HUES64 (cell line): ENCODE measurements at regions not wholly inside any gene's neighbourhood (a gene's known extent, or its start where the extent isn't known, plus 50 kb on each side); places are given as distances from the start of the nearest gene placed in this dataset.

Experiments used
- H3K27ac ChIP-seq: 2 replicates; pipeline ENCODE4 v1.7.0; 2013; ENCODE audit warnings: low read depth, low read length, inconsistent platforms
- H3K27me3 ChIP-seq: 2 replicates; pipeline ENCODE4 v1.6.1; 2013; ENCODE audit warnings: mild to moderate bottlenecking, low read length; ENCODE audit not compliant: insufficient read depth
- H3K36me3 ChIP-seq: 2 replicates; pipeline ENCODE4 v1.6.1; 2013; ENCODE audit warnings: mild to moderate bottlenecking, low read length; ENCODE audit not compliant: insufficient read depth
- H3K4me1 ChIP-seq: 2 replicates; pipeline ENCODE4 v1.6.1; 2013; ENCODE audit warnings: mild to moderate bottlenecking, low read length, moderate library complexity; ENCODE audit not compliant: insufficient read depth
- H3K4me3 ChIP-seq: 2 replicates; pipeline ENCODE4 v1.5.1; 2013; ENCODE audit warnings: mild to moderate bottlenecking, low read length, moderate library complexity
- H3K9ac ChIP-seq: 2 replicates; pipeline ENCODE4 v1.6.1; 2013; ENCODE audit warnings: mild to moderate bottlenecking, low read depth, low read length
- H3K9me3 ChIP-seq: 2 replicates; pipeline ENCODE4 v1.6.1; 2013; ENCODE audit warnings: low read depth, low read length; ENCODE audit not compliant: insufficient read depth
- WGBS: fragments of 150-250, 120-280 bp; methylation state at CpG from one replicate; pipeline ENCODE4 v1.1.7; 2013; ENCODE audit warnings: missing lambda C conversion rate; 5-methylcytosine and 5-hydroxymethylcytosine counted together

DNA sequence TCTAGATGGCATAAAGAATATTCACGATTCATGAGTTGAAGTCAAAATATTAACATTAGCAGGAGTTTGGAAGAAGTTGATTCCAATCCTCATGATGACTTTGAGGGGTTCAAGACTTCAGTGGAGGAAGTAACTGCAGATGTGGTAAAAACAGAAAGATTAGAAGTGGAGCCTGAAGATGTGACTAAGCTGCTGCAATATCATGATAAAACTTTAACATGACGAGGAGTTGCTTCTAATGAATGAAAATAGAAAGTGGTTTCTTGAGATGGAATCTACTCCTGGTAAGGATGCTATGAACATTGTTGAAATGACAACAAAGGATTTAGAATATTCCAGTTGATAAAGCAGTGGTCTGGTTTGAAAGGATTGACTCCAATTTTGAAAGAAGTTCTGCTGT is 70.1 kb upstream of the TMLHE start:
- H3K36me3 ChIP-seq: no peaks in the 10 kb centered on the region
- WGBS: 95% methylated on average over 2 of the region's 2 CpGs
- H3K4me1 ChIP-seq: no peaks in the 10 kb centered on the region
- H3K27ac ChIP-seq: no peak overlapping the region
- H3K4me3 ChIP-seq: no peak overlapping the region
- H3K9ac ChIP-seq: no peak overlapping the region
- H3K9me3 ChIP-seq: no peaks in the 10 kb centered on the region
- no peaks in the 10 kb centered on the region for H3K27me3 ChIP-seq

- no peaks in the 10 kb centered on the region for H3K36me3 ChIP-seq
- H3K4me3 ChIP-seq: no peak overlapping the region
- H3K9me3 ChIP-seq: no peaks in the 10 kb centered on the region
- no peak overlapping the region for H3K9ac ChIP-seq
- no peak overlapping the region for H3K27ac ChIP-seq
- H3K4me1 ChIP-seq: no peaks in the 10 kb centered on the region
- no peaks in the 10 kb centered on the region for H3K27me3 ChIP-seq
- 97% methylated on average over 4 of the region's 4 CpGs for WGBS
Observed at GRCh38 chrX:155679715-155680114, 67.0 kb upstream of the TMLHE start.

DNA sequence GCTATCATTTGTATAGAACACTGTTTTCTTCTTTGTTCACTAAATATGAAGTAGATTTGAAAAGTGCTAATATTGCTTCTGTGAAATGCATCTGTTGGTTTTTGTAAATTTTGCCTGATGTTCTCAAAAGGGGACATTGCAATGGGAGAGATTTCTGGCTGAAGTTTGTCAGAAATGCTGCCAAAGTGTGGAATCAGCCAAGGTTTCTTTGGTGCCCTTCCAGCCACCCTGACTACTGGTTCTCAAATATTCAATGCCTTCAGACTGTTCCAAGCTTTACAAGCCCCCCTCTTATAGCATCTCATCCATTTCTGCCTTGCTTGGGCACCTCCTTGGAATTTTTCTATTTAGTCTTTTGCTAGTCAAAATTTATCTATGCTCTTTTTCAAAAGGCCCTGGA is 60.6 kb upstream of the TMLHE start:
- Histone ChIP-seq H3K4me1 (no peaks in the 10 kb centered on the region), H3K9me3 (no peaks in the 10 kb centered on the region), H3K27me3 (no peaks in the 10 kb centered on the region), H3K27ac (no peak overlapping the region), H3K4me3 (no peak overlapping the region), H3K9ac (no peak overlapping the region), H3K36me3 (no peaks in the 10 kb centered on the region)

GRCh38 chrX:155666741-155667140 is 54.0 kb upstream of the TMLHE start:
- H3K4me1 ChIP-seq: no peaks in the 10 kb centered on the region
- H3K4me3 ChIP-seq: no peak overlapping the region
- H3K9ac ChIP-seq: no peak overlapping the region
- H3K9me3 ChIP-seq: no peaks in the 10 kb centered on the region
- no peaks in the 10 kb centered on the region for H3K27me3 ChIP-seq
- WGBS: 100% methylated on average over 2 of the region's 2 CpGs
- no peak overlapping the region for H3K27ac ChIP-seq
- H3K36me3 ChIP-seq: no peaks in the 10 kb centered on the region
